ENCODE measurements at regions not wholly inside any gene's neighbourhood (a gene's known extent, or its start where the extent isn't known, plus 50 kb on each side); places are given as distances from the start of the nearest gene placed in this dataset.

GRCh38 chr5:27220752-27221151 is 182.4 kb upstream of the CDH9 start:
- TF ChIP-seq NANOG (IDR thresholded peaks at IDR 0.05; ENCODE audit: insufficient read depth, low read depth, low read length, poor library complexity, severe bottlenecking) (no peak), EP300 (IDR thresholded peaks at IDR 0.05; ENCODE audit: borderline replicate concordance in 1 of 2, low read depth in 2 of 2, low read length in 2 of 2) (no peak), KDM5A (IDR thresholded peaks at IDR 0.05; ENCODE audit: low read length) (no peak), RFX5 (IDR thresholded peaks at IDR 0.05; ENCODE audit: borderline replicate concordance, low read depth, low read length) (no peak), RXRA (IDR thresholded peaks at IDR 0.05; ENCODE audit: insufficient read depth, low read depth, low read length) (no peak), KDM1A (IDR thresholded peaks at IDR 0.05; ENCODE audit: borderline replicate concordance, low read length) (no peak), GABPA (IDR thresholded peaks at IDR 0.05; ENCODE audit: borderline replicate concordance, insufficient read depth, low read length) (no peak), CBX8 (IDR thresholded peaks at IDR 0.05; ENCODE audit: borderline replicate concordance, low read depth, low read length) (no peak), HDAC2 (IDR thresholded peaks at IDR 0.05; ENCODE audit: borderline replicate concordance in 1 of 2, low read depth in 2 of 2, low read length in 2 of 2) (no peak), NRF1 (IDR thresholded peaks at IDR 0.05; ENCODE audit: low read depth, low read length) (no peak), CEBPB (IDR thresholded peaks at IDR 0.05; ENCODE audit: low read depth, low read length) (no peak), TAF1 (IDR thresholded peaks at IDR 0.05; ENCODE audit: low read depth, low read length) (no peak), MAFK (IDR thresholded peaks at IDR 0.05; ENCODE audit: low read depth, low read length) (no peak), CHD1 (IDR thresholded peaks at IDR 0.05; ENCODE audit: low read depth, low read length) (no peak)

More at GRCh38 chr5:27220752-27221151, 182.4 kb upstream of the CDH9 start:
- no peak overlapping the region for H2BK20ac ChIP-seq (ENCODE audit: low read length)
- H4K91ac ChIP-seq (replicated peaks; ENCODE audit: insufficient read length, low read length), result no peak overlapping the region
- H3K79me1 ChIP-seq (ENCODE audit: low read depth, low read length), result no peaks in the 10 kb centered on the region
- H3K79me2 ChIP-seq (ENCODE audit: control insufficient read depth in 1 of 2, insufficient read depth in 2 of 2, low read length in 2 of 2), result no peaks in the 10 kb centered on the region
- H3K4ac ChIP-seq (replicated peaks; ENCODE audit: insufficient read length, low read depth, low read length), result no peak overlapping the region
- H3K9me3 ChIP-seq (ENCODE audit: insufficient read depth in 2 of 2, low read depth in 1 of 2, low read length in 1 of 2), result no peaks in the 10 kb centered on the region; a peak in 1 of 4 replicates
- no peak overlapping the region for H2BK12ac ChIP-seq (ENCODE audit: low read depth, low read length)
- H3K27ac ChIP-seq (ENCODE audit: low read depth, low read length), result no peak overlapping the region
- H2AK5ac ChIP-seq (ENCODE audit: low read depth, low read length), result no peak overlapping the region
- H3K4me2 ChIP-seq (ENCODE audit: insufficient read depth in 1 of 2, low read depth in 2 of 2, low read length in 2 of 2), result no peak overlapping the region
- no peak overlapping the region for H2AFZ ChIP-seq (ENCODE audit: low read length)
- H3K23me2 ChIP-seq (ENCODE audit: low read depth, low read length), result no peaks in the 10 kb centered on the region
- DNase-seq (ENCODE audit: low read depth in 1 of 2, low spot score in 2 of 2) (no peak), FAIRE-seq (no peak)
- ChIA-PET POLR2A (ENCODE audit: partially characterized antibody) (no interaction called here), CTCF (ENCODE audit: partially characterized antibody) (no interaction called here)
- H2BK120ac ChIP-seq (replicated peaks; ENCODE audit: low read depth, low read length), result no peak overlapping the region
- no peaks in the 10 kb centered on the region for H3K27me3 ChIP-seq (replicated peaks in 1 of 4; ENCODE audit: control insufficient read depth in 3 of 4, extremely low read depth in 1 of 4, insufficient read depth in 3 of 4, low read length in 3 of 4)
- no peak overlapping the region for H3K14ac ChIP-seq (ENCODE audit: insufficient read length)
- WGBS, 2 experiments (ENCODE audit: extremely low coverage in 1 of 2, insufficient coverage in 1 of 2, insufficient read length in 1 of 2, insufficient replicate concordance in 2 of 2, low coverage in 1 of 2, low lambda C conversion rate in 2 of 2, missing lambda C conversion rate in 1 of 2), result 94% methylated on average over 4 of the region's 4 CpGs; no CpG with 5 or more reads in 1 of the 2 experiments
- H3K9ac ChIP-seq (replicated peaks in 1 of 4; ENCODE audit: extremely low read depth in 1 of 4, low read depth in 3 of 4, low read length in 3 of 4), result no peak overlapping the region
- H3K36me3 ChIP-seq (ENCODE audit: control insufficient read depth in 2 of 4, insufficient read depth in 4 of 4, low read length in 3 of 4), result no peaks in the 10 kb centered on the region
- H4K8ac ChIP-seq (ENCODE audit: extremely low read depth, insufficient read depth, low read length), result no peak overlapping the region
- no peaks in the 10 kb centered on the region for H3K4me1 ChIP-seq (replicated peaks in 1 of 4; ENCODE audit: control insufficient read depth in 3 of 4, insufficient read depth in 4 of 4, low read length in 3 of 4)
- no peak overlapping the region for H3K4me3 ChIP-seq (ENCODE audit: extremely low read depth in 1 of 4, insufficient read depth in 2 of 4, low read depth in 3 of 4, low read length in 4 of 4)
- H4K5ac ChIP-seq (ENCODE audit: insufficient read length, low read depth, low read length), result no peak overlapping the region
- no peak overlapping the region for H3K18ac ChIP-seq (ENCODE audit: extremely low read depth, low read length)
- H3K56ac ChIP-seq (replicated peaks; ENCODE audit: insufficient read length, low read depth, low read length), result no peak overlapping the region
- no peak overlapping the region for H2BK15ac ChIP-seq (ENCODE audit: low read length)
- no peak overlapping the region for H2BK5ac ChIP-seq (ENCODE audit: low read depth, low read length)
- H3K23ac ChIP-seq (ENCODE audit: insufficient read length), result no peak overlapping the region
- H4K20me1 ChIP-seq (replicated peaks in 1 of 2; ENCODE audit: control insufficient read depth in 1 of 2, insufficient read depth in 2 of 2, low read length in 2 of 2), result no peaks in the 10 kb centered on the region

All from H1 (cell line).